ENCODE measurements at regions not wholly inside any gene's neighbourhood (a gene's known extent, or its start where the extent isn't known, plus 50 kb on each side); places are given as distances from the start of the nearest gene placed in this dataset.
A peak's percentile ranks its signal among the peaks of the same experiment; 100 is the strongest.

DNA sequence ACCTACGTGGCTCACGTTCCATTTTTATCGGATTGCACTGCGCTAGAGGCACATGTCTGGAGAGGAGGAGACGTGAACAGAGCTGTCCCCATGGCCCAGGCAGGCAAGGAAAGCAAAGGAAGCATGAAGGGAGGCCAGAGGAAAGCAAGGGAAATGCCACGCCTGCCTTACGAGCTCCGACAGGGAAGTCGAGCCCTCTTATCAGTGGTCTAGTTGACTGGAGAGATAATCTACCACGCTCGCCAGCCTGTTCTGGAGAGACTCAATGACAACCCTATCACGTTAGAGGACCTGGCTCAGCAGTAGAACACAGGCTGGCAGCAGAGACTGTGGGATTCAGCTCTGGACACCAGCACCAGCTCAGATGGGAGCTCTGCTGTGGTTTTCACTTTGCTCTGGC lies 202.6 kb upstream of the ID2 start:
- no peak overlapping the region for H3K27ac ChIP-seq (ENCODE audit: low read depth, low read length)
- H3K9ac ChIP-seq (ENCODE audit: low read length) = no peak overlapping the region
- H3K4ac ChIP-seq (ENCODE audit: low read depth, low read length) = no peak overlapping the region
- no peaks in the 10 kb centered on the region for H3K79me1 ChIP-seq (ENCODE audit: low read length)
- no peak overlapping the region for H2AFZ ChIP-seq (ENCODE audit: insufficient read depth, low read length, poor library complexity)
- no peak overlapping the region for H3K18ac ChIP-seq (ENCODE audit: low read length)
- peak in 1 of 2 donors; percentile 17 for DNase-seq
- H4K8ac ChIP-seq (ENCODE audit: low read depth, low read length) = no peak overlapping the region
- no peak overlapping the region for H2BK5ac ChIP-seq (ENCODE audit: low read depth, low read length, poor library complexity)
- H4K12ac ChIP-seq (ENCODE audit: low read depth, low read length) = no peak overlapping the region
- no CpG with 5 or more reads among the region's 12 CpGs for WGBS (ENCODE audit: extremely low coverage, insufficient coverage, insufficient read length)
- peaks cover 2 to 4% of the 10 kb centered on the region in 2 experiments for H3K4me1 ChIP-seq (ENCODE audit: control insufficient read depth in 1 of 2, insufficient read depth in 2 of 2, low read length in 2 of 2)
- H3K23ac ChIP-seq (ENCODE audit: low read length) = no peak overlapping the region
- H3K4me2 ChIP-seq (ENCODE audit: low read length) = no peak overlapping the region
- no peak overlapping the region for H2BK12ac ChIP-seq (ENCODE audit: low read length)
- no peaks in the 10 kb centered on the region for H3K36me3 ChIP-seq (ENCODE audit: control insufficient read depth in 1 of 2, insufficient read depth in 2 of 2, low read length in 2 of 2)
- no peak overlapping the region for H3K4me3 ChIP-seq (ENCODE audit: low read depth, low read length)
- no peak overlapping the region for H2BK120ac ChIP-seq (ENCODE audit: insufficient read depth, low read length, poor library complexity)
- H3K9me3 ChIP-seq (ENCODE audit: insufficient read depth, low read depth, low read length) = peaks cover 2% of the 10 kb centered on the region
- H2AK5ac ChIP-seq (ENCODE audit: low read length) = no peak overlapping the region
- H3K27me3 ChIP-seq (ENCODE audit: insufficient read depth, low read length) = no peaks in the 10 kb centered on the region
- no peak overlapping the region for H3K14ac ChIP-seq (ENCODE audit: low read length)
- H4K91ac ChIP-seq (ENCODE audit: low read depth, low read length) = no peak overlapping the region
- no peaks in the 10 kb centered on the region for H3K79me2 ChIP-seq (ENCODE audit: control insufficient read depth, insufficient read depth, low read length, poor library complexity)

DNA sequence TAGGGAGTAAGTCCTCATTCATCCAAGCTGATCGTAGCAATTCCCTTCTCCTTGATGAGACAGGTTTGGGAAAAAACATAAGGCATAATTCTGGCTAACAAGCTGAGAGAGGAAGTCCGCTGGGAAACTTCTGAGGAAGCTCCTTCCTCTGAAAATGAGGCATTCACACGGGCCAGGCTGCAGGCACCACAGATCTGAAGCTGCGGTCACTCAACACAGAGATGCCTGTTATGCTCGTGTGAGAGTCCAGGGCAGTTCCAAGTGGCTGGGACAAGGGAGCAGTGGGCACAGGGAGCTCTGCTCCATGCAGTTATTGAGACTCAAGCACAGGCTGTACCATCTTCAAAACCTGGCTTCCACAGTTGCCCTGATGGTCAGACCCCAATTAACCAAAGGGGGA lies 200.9 kb upstream of the ID2 start:
- Histone ChIP-seq H4K91ac (ENCODE audit: low read depth, low read length) (no peak overlapping the region), H3K36me3 (ENCODE audit: control insufficient read depth in 1 of 2, insufficient read depth in 2 of 2, low read length in 2 of 2) (no peaks in the 10 kb centered on the region), H3K79me2 (ENCODE audit: control insufficient read depth, insufficient read depth, low read length, poor library complexity) (no peaks in the 10 kb centered on the region), H3K9me3 (ENCODE audit: insufficient read depth, low read depth, low read length) (peaks cover 2% of the 10 kb centered on the region), H3K4ac (ENCODE audit: low read depth, low read length) (no peak overlapping the region), H2BK5ac (ENCODE audit: low read depth, low read length, poor library complexity) (no peak overlapping the region), H2BK120ac (ENCODE audit: insufficient read depth, low read length, poor library complexity) (no peak overlapping the region), H3K79me1 (ENCODE audit: low read length) (no peaks in the 10 kb centered on the region), H2AFZ (ENCODE audit: insufficient read depth, low read length, poor library complexity) (no peak overlapping the region), H3K18ac (ENCODE audit: low read length) (no peak overlapping the region), H2AK5ac (ENCODE audit: low read length) (no peak overlapping the region), H3K27ac (ENCODE audit: low read depth, low read length) (no peak overlapping the region), H2BK12ac (ENCODE audit: low read length) (no peak overlapping the region), H3K23ac (ENCODE audit: low read length) (no peak overlapping the region), H3K4me1 (ENCODE audit: control insufficient read depth in 1 of 2, insufficient read depth in 2 of 2, low read length in 2 of 2) (peaks cover 2 to 4% of the 10 kb centered on the region in 2 experiments), H3K14ac (ENCODE audit: low read length) (no peak overlapping the region), H4K12ac (ENCODE audit: low read depth, low read length) (no peak overlapping the region), H3K4me2 (ENCODE audit: low read length) (no peak overlapping the region), H4K8ac (ENCODE audit: low read depth, low read length) (no peak overlapping the region), H3K4me3 (ENCODE audit: low read depth, low read length) (no peak overlapping the region), H3K27me3 (ENCODE audit: insufficient read depth, low read length) (no peaks in the 10 kb centered on the region), H3K9ac (ENCODE audit: low read length) (no peak overlapping the region)
- WGBS (ENCODE audit: extremely low coverage, insufficient coverage, insufficient read length) = no CpG with 5 or more reads among the region's 5 CpGs
- DNase-seq = no peak

DNA sequence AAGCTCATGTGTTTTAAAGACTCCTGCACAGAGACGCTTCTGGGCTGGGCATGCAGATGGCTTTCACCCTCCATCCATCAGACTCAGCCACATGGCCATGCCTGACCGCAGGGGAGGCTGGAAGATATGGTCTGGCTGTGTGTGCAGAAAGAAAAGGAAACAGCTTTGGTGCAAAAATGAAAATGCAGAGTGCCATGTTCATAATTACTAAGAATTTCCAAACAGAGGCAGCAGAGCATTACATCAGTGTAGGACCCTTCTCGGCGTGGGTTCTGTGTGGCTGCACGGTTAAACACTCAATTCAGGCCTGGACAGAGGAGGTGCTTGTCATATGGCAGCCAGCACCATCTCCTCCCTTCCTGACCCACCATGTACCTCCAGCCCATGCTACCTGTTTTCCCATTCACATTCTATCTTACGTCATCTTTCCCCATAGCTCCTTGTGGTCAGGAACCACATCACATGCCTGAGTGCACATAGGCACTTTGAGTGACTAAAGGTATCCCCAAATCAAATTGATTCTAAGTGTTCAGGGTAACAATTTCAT lies 200.3 kb upstream of the ID2 start:
- Histone ChIP-seq H3K4me1 (ENCODE audit: control insufficient read depth in 1 of 2, insufficient read depth in 2 of 2, low read length in 2 of 2) (peaks cover 0 to 4% of the 10 kb centered on the region in 2 experiments), H3K9me3 (ENCODE audit: insufficient read depth, low read depth, low read length) (peaks cover 2% of the 10 kb centered on the region), H3K36me3 (ENCODE audit: control insufficient read depth in 1 of 2, insufficient read depth in 2 of 2, low read length in 2 of 2) (no peaks in the 10 kb centered on the region), H3K14ac (ENCODE audit: low read length) (no peak overlapping the region), H3K4me2 (ENCODE audit: low read length) (no peak overlapping the region), H2BK120ac (ENCODE audit: insufficient read depth, low read length, poor library complexity) (no peak overlapping the region), H2AK5ac (ENCODE audit: low read length) (no peak overlapping the region), H3K79me2 (ENCODE audit: control insufficient read depth, insufficient read depth, low read length, poor library complexity) (no peaks in the 10 kb centered on the region), H3K79me1 (ENCODE audit: low read length) (no peaks in the 10 kb centered on the region), H3K27me3 (ENCODE audit: insufficient read depth, low read length) (no peaks in the 10 kb centered on the region), H2BK12ac (ENCODE audit: low read length) (no peak overlapping the region), H2BK5ac (ENCODE audit: low read depth, low read length, poor library complexity) (no peak overlapping the region), H3K4ac (ENCODE audit: low read depth, low read length) (no peak overlapping the region), H3K9ac (ENCODE audit: low read length) (no peak overlapping the region), H4K8ac (ENCODE audit: low read depth, low read length) (no peak overlapping the region), H3K23ac (ENCODE audit: low read length) (no peak overlapping the region), H3K27ac (ENCODE audit: low read depth, low read length) (no peak overlapping the region), H3K18ac (ENCODE audit: low read length) (no peak overlapping the region), H3K4me3 (ENCODE audit: low read depth, low read length) (no peak overlapping the region), H4K91ac (ENCODE audit: low read depth, low read length) (no peak overlapping the region), H4K12ac (ENCODE audit: low read depth, low read length) (no peak overlapping the region), H2AFZ (ENCODE audit: insufficient read depth, low read length, poor library complexity) (no peak overlapping the region)
- WGBS (ENCODE audit: extremely low coverage, insufficient coverage, insufficient read length) = no CpG with 5 or more reads among the region's 6 CpGs
- no peak for DNase-seq

DNA sequence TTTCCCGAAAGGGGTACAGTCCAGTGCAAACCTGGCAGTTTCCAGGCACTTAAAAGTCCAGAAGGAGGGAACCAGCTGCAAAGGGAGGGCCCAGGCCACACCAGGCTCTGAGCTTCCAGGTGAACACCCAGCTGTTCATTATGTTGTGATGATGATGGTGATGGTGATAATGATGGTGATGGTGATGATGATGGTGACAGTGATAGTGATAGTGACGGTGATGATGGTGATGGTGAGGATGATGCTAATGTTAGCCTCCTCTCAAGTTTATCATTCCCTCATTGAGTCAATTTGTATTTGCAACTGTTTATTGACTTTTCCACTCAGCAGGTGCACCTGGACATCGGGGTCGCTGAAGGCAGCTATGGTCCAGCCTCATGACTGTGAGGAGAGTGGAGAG lies 199.4 kb upstream of the ID2 start:
- peaks cover 2 to 5% of the 10 kb centered on the region in 2 experiments for H3K4me1 ChIP-seq (ENCODE audit: control insufficient read depth in 1 of 2, insufficient read depth in 2 of 2, low read length in 2 of 2)
- H3K23ac ChIP-seq (ENCODE audit: low read length) = no peak overlapping the region
- H3K9me3 ChIP-seq (ENCODE audit: insufficient read depth, low read depth, low read length) = peaks cover 2% of the 10 kb centered on the region
- H3K27me3 ChIP-seq (ENCODE audit: insufficient read depth, low read length) = no peaks in the 10 kb centered on the region
- H2AFZ ChIP-seq (ENCODE audit: insufficient read depth, low read length, poor library complexity) = no peak overlapping the region
- H3K27ac ChIP-seq (ENCODE audit: low read depth, low read length) = no peak overlapping the region
- no peak overlapping the region for H4K8ac ChIP-seq (ENCODE audit: low read depth, low read length)
- no peaks in the 10 kb centered on the region for H3K79me2 ChIP-seq (ENCODE audit: control insufficient read depth, insufficient read depth, low read length, poor library complexity)
- H3K9ac ChIP-seq (ENCODE audit: low read length) = no peak overlapping the region
- DNase-seq = no peak
- H3K14ac ChIP-seq (ENCODE audit: low read length) = no peak overlapping the region
- no peak overlapping the region for H3K4me3 ChIP-seq (ENCODE audit: low read depth, low read length)
- no peak overlapping the region for H2AK5ac ChIP-seq (ENCODE audit: low read length)
- no peaks in the 10 kb centered on the region for H3K79me1 ChIP-seq (ENCODE audit: low read length)
- H2BK12ac ChIP-seq (ENCODE audit: low read length) = no peak overlapping the region
- no peaks in the 10 kb centered on the region for H3K36me3 ChIP-seq (ENCODE audit: control insufficient read depth in 1 of 2, insufficient read depth in 2 of 2, low read length in 2 of 2)
- no CpG with 5 or more reads among the region's 4 CpGs for WGBS (ENCODE audit: extremely low coverage, insufficient coverage, insufficient read length)
- H4K12ac ChIP-seq (ENCODE audit: low read depth, low read length) = no peak overlapping the region
- H3K4me2 ChIP-seq (ENCODE audit: low read length) = no peak overlapping the region
- no peak overlapping the region for H4K91ac ChIP-seq (ENCODE audit: low read depth, low read length)
- H2BK120ac ChIP-seq (ENCODE audit: insufficient read depth, low read length, poor library complexity) = no peak overlapping the region
- H3K18ac ChIP-seq (ENCODE audit: low read length) = no peak overlapping the region
- no peak overlapping the region for H3K4ac ChIP-seq (ENCODE audit: low read depth, low read length)
- H2BK5ac ChIP-seq (ENCODE audit: low read depth, low read length, poor library complexity) = no peak overlapping the region

Data from trophoblast cell (in vitro differentiated cells and primary cell).